Activated T-cell treated with anti-CD3 and anti-CD28 coated beads for 1 hour (primary cell): ENCODE measurements at regions not wholly inside any gene's neighbourhood (a gene's known extent, or its start where the extent isn't known, plus 50 kb on each side); places are given as distances from the start of the nearest gene placed in this dataset.

ENCODE experiments used
- DNase-seq: peaks from one replicate; pipeline ENCODE4 v3.0.0-alpha.2; 2020; ENCODE audit warnings: low read depth

GRCh38 chr1:34330061-34330460 is 153.4 kb downstream of the C1orf94 start:
- no peak for DNase-seq

- DNase-seq, result no peak
These were observed 154.6 kb downstream of the C1orf94 start for GRCh38 chr1:34331020-34331926.

- no peak for DNase-seq
These were observed 156.3 kb downstream of the C1orf94 start for GRCh38 chr1:34332996-34333395.

GRCh38 chr1:34338871-34339270 is 162.2 kb downstream of the C1orf94 start:
- no peak for DNase-seq

- DNase-seq, result no peak
These were observed 165.2 kb downstream of the C1orf94 start for GRCh38 chr1:34341896-34342295.

GRCh38 chr1:34342334-34342733 is 165.6 kb downstream of the C1orf94 start:
- no peak for DNase-seq

- no peak for DNase-seq
These were observed 169.4 kb downstream of the C1orf94 start for GRCh38 chr1:34346128-34346527.

- no peak for DNase-seq
These were observed 176.7 kb downstream of the C1orf94 start for GRCh38 chr1:34353409-34353808.

GRCh38 chr1:34354367-34354766 is 177.7 kb downstream of the C1orf94 start:
- no peak for DNase-seq

- DNase-seq, result no peak
These were observed 180.1 kb downstream of the C1orf94 start for GRCh38 chr1:34356853-34357252.

- DNase-seq, result no peak
These were observed 181.9 kb downstream of the C1orf94 start for GRCh38 chr1:34358636-34359035.

- DNase-seq, result no peak
These were observed 182.7 kb downstream of the C1orf94 start for GRCh38 chr1:34359411-34359810.

GRCh38 chr1:34360574-34360973 is 183.9 kb downstream of the C1orf94 start:
- no peak for DNase-seq

- DNase-seq, result no peak
These were observed 184.4 kb downstream of the C1orf94 start for GRCh38 chr1:34361121-34361520.

GRCh38 chr1:34361781-34362357 is 185.2 kb downstream of the C1orf94 start:
- DNase-seq, result no peak

- DNase-seq, result no peak
These were observed 186.2 kb downstream of the C1orf94 start for GRCh38 chr1:34362949-34363348.

- no peak for DNase-seq
These were observed 186.7 kb downstream of the C1orf94 start for GRCh38 chr1:34363447-34363846.

- no peak for DNase-seq
These were observed 187.2 kb downstream of the C1orf94 start for GRCh38 chr1:34363915-34364314.

- DNase-seq, result no peak
These were observed 187.7 kb downstream of the C1orf94 start for GRCh38 chr1:34364376-34364775.

GRCh38 chr1:34365295-34365694 is 188.6 kb downstream of the C1orf94 start:
- DNase-seq, result no peak

- DNase-seq, result no peak
These were observed 190.3 kb downstream of the C1orf94 start for GRCh38 chr1:34366875-34367624.

GRCh38 chr1:34367954-34368353 is 191.2 kb downstream of the C1orf94 start:
- DNase-seq, result no peak
